ENCODE measurements at regions not wholly inside any gene's neighbourhood (a gene's known extent, or its start where the extent isn't known, plus 50 kb on each side); places are given as distances from the start of the nearest gene placed in this dataset.

DNA sequence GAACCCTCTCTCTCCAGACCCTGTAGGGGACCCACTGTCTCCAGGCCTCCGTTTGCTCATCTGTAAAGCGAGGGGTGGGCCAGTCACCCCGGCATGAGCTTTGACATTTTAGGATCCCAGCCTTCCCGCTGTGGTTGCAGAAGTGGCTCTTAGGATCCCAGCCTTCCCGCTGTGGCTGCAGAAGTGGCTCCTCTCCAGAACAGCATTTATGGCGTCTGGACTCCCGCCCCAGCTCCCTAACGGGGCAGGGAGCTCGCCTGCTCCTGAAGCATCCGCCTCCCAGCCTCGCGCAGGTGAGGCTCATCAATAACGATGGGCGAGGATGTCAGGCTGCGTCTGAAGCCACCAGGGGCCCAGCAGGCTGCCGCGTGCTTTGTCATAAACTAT is 222.3 kb upstream of the TNRC6C start:
- TF ChIP-seq, protein P1, sequence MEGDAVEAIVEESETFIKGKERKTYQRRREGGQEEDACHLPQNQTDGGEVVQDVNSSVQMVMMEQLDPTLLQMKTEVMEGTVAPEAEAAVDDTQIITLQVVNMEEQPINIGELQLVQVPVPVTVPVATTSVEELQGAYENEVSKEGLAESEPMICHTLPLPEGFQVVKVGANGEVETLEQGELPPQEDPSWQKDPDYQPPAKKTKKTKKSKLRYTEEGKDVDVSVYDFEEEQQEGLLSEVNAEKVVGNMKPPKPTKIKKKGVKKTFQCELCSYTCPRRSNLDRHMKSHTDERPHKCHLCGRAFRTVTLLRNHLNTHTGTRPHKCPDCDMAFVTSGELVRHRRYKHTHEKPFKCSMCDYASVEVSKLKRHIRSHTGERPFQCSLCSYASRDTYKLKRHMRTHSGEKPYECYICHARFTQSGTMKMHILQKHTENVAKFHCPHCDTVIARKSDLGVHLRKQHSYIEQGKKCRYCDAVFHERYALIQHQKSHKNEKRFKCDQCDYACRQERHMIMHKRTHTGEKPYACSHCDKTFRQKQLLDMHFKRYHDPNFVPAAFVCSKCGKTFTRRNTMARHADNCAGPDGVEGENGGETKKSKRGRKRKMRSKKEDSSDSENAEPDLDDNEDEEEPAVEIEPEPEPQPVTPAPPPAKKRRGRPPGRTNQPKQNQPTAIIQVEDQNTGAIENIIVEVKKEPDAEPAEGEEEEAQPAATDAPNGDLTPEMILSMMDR (IDR thresholded peaks at IDR 0.05): no peak
- TF ChIP-seq POLR2A (IDR thresholded peaks at IDR 0.05): no peak

Measured in upper lobe of left lung (tissue), 4 donors.